ENCODE measurements at regions not wholly inside any gene's neighbourhood (a gene's known extent, or its start where the extent isn't known, plus 50 kb on each side); places are given as distances from the start of the nearest gene placed in this dataset.

- DNase-seq (ENCODE audit: low read depth, low spot score) (no peak), FAIRE-seq (no peak)
- POLR2A ChIA-PET = no interaction called here
- H2AFZ ChIP-seq (ENCODE audit: low read depth, low read length) = no peak overlapping the region
- no peaks in the 10 kb centered on the region for H3K79me2 ChIP-seq (ENCODE audit: control insufficient read depth, insufficient read depth, low read length)
- H4K20me1 ChIP-seq (replicated peaks; ENCODE audit: control insufficient read depth, extremely low read depth, insufficient read depth, low read length) = no peaks in the 10 kb centered on the region
- dilution Hi-C loops (cut with MboI; ENCODE audit: extremely low pct_ligation_motif_present, low sequenced_read_pairs) = no loop called here
- no peak overlapping the region for H3K4me3 ChIP-seq (replicated peaks in 1 of 3; ENCODE audit: insufficient read depth in 1 of 3, low read depth in 1 of 3, low read length in 3 of 3)
- CTCF ChIA-PET = no interaction called here
- H3K9ac ChIP-seq (replicated peaks; ENCODE audit: extremely low read depth, insufficient read depth, low read length) = no peak overlapping the region
- intact Hi-C loops (cut with micrococcal nuclease) = no loop called here
- peaks cover 4% of the 10 kb centered on the region for H3K9me3 ChIP-seq (replicated peaks; ENCODE audit: control insufficient read depth, insufficient read depth, low read length)
- no peak overlapping the region for H3K27ac ChIP-seq (ENCODE audit: insufficient read depth, low read depth, low read length)
- no TSS peak for BruUV-seq (replicated peaks)
- no peaks in the 10 kb centered on the region for H3K36me3 ChIP-seq (ENCODE audit: control insufficient read depth in 2 of 2, extremely low read depth in 1 of 2, insufficient read depth in 2 of 2, low read length in 2 of 2)
- H3K4me2 ChIP-seq (ENCODE audit: insufficient read depth, low read length) = no peak overlapping the region
- H3K4me1 ChIP-seq (ENCODE audit: control insufficient read depth, extremely low read depth, insufficient read depth, low read length) = no peaks in the 10 kb centered on the region
- H3K9me1 ChIP-seq (replicated peaks; ENCODE audit: control insufficient read depth, extremely low read depth, insufficient read depth, low read length) = no peaks in the 10 kb centered on the region
- TF ChIP-seq EZH2 (IDR thresholded peaks at IDR 0.05; ENCODE audit: borderline replicate concordance, low read depth, low read length, severe bottlenecking) = no peak
- no peak for TF ChIP-seq FOS (IDR thresholded peaks at IDR 0.05; ENCODE audit: borderline replicate concordance, insufficient read depth, low read length)
- no peak for TF ChIP-seq CTCF (IDR thresholded peaks at IDR 0.05; ENCODE audit: extremely low read depth in 1 of 2, insufficient read depth in 1 of 2, low read depth in 1 of 2, low read length in 2 of 2)
- TF ChIP-seq MYC (IDR thresholded peaks at IDR 0.05; ENCODE audit: low read depth, low read length) = no peak
- TF ChIP-seq GATA2 (IDR thresholded peaks at IDR 0.05; ENCODE audit: insufficient read depth, insufficient read length, low read depth, low read length) = no peak
- TF ChIP-seq POLR2A (IDR thresholded peaks at IDR 0.05; ENCODE audit: low read depth, low read length) = no peak
- no peak for TF ChIP-seq MAX (IDR thresholded peaks at IDR 0.05; ENCODE audit: insufficient read depth, insufficient read length)
- no peak for TF ChIP-seq JUN (IDR thresholded peaks at IDR 0.05; ENCODE audit: borderline replicate concordance, insufficient read depth, insufficient read length, low read depth)
- TF ChIP-seq POLR2AphosphoS5 (IDR thresholded peaks at IDR 0.05; ENCODE audit: insufficient read depth, low read depth, low read length) = no peak
- H3K27me3 ChIP-seq (ENCODE audit: control insufficient read depth in 2 of 2, insufficient read depth in 2 of 2, low read length in 2 of 2) = no peaks in the 10 kb centered on the region
Observed at GRCh38 chr3:6667354-6667753, 193.6 kb upstream of the GRM7 start.

All from endothelial cell of umbilical vein (primary cell).